ENCODE measurements at regions not wholly inside any gene's neighbourhood (a gene's known extent, or its start where the extent isn't known, plus 50 kb on each side); places are given as distances from the start of the nearest gene placed in this dataset.

DNA sequence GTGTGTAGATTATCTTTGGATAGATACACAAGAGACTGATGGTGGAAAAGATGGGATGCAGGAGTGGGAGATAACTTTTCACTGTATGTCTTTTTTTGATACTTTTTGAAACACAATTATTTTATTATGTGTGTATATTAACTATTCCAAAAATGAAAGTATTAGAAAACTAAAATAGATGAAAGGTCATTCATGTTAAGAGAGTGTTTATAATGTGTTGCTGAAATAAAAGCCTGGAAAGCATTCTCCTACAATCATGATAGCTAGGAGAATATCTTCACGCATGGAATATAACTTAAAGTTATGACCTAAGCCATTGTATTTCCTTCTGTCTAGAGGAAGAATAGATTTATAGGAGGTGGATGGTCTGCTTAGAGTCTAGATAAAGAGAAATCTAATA is 154.8 kb upstream of the MAST4 start:
- TF ChIP-seq, protein P1, sequence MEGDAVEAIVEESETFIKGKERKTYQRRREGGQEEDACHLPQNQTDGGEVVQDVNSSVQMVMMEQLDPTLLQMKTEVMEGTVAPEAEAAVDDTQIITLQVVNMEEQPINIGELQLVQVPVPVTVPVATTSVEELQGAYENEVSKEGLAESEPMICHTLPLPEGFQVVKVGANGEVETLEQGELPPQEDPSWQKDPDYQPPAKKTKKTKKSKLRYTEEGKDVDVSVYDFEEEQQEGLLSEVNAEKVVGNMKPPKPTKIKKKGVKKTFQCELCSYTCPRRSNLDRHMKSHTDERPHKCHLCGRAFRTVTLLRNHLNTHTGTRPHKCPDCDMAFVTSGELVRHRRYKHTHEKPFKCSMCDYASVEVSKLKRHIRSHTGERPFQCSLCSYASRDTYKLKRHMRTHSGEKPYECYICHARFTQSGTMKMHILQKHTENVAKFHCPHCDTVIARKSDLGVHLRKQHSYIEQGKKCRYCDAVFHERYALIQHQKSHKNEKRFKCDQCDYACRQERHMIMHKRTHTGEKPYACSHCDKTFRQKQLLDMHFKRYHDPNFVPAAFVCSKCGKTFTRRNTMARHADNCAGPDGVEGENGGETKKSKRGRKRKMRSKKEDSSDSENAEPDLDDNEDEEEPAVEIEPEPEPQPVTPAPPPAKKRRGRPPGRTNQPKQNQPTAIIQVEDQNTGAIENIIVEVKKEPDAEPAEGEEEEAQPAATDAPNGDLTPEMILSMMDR (IDR thresholded peaks at IDR 0.05), result no peak
- TF ChIP-seq POLR2A (IDR thresholded peaks at IDR 0.05), result no peak

All from stomach (tissue), 4 donors.